ENCODE measurements at regions not wholly inside any gene's neighbourhood (a gene's known extent, or its start where the extent isn't known, plus 50 kb on each side); places are given as distances from the start of the nearest gene placed in this dataset.
"Not testable (repeated sequence)": the region's sequence is repeated elsewhere in the genome, so short reads cannot be mapped to it uniquely, and the experiment has no call there.

GRCh38 chr9:103068753-103069152 is 73.6 kb downstream of the CYLC2 start:
- DNase-seq (ENCODE audit: low read depth in 2 of 2): no peak

GRCh38 chr9:103078581-103078980 is 83.4 kb downstream of the CYLC2 start:
- DNase-seq (ENCODE audit: low read depth in 2 of 2): no peak

DNA sequence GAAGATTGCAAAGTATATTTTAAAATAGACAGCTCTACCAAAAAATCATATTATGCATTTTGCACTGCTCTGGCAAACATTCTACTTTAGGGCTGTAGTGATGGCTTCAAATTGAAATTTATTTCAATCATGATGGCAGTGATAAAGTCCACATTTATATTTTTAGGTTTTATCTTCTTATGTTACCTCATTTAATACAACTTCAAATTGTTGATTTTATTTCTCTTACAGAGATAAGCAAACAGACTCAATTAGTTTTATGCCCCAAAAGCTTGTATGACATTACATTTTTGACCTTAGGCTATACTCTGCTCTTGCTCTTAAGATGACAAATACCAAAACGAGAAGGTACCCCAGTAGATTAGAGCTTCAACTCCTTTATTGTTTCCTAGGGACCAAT is 87.4 kb downstream of the CYLC2 start:
- DNase-seq (ENCODE audit: low read depth in 2 of 2): no peak

- DNase-seq (ENCODE audit: low read depth in 2 of 2): no peak
These were observed 94.2 kb downstream of the CYLC2 start for GRCh38 chr9:103089357-103089756.

- no peak for DNase-seq (ENCODE audit: low read depth in 2 of 2)
These were observed 109.0 kb downstream of the CYLC2 start for GRCh38 chr9:103104101-103104500.

DNA sequence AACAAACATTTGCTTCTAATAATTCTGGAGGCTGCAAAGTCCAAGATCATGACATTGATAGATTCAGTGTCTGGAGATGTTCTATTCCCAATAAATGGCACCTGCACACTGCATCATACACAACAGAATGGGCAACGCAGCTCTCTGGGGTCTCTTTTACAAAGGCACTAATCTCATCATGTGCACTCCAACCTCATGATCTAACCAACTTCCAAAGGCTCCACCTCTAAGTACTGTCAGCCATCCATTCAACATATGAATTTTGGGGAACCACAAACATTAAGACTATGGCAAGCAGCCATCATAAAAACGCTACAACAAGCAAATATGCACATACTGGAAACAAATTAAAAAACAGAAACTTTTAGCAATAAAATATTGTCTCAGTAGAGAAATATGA is 121.1 kb downstream of the CYLC2 start:
- no peak for DNase-seq (ENCODE audit: low read depth in 2 of 2)

- no peak for DNase-seq (ENCODE audit: low read depth in 2 of 2)
These were observed 131.4 kb downstream of the CYLC2 start for GRCh38 chr9:103126494-103126893.

DNA sequence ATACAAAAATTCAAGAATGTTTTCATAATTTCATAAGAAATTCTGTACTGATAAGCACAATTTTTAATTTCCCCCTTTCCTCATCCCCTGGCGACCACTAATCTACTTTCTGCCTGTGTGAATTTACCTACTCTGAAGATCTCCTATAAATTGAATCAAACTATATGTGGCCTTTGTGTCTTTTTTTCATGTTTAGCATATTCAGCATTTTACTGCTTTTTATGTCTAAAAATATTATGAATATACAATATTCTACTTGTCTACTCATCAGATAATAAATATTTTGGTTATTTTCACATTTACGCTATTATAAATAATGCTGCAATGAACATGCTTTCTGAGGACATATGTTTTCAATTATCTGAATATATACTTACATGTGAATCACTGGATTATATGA is 144.8 kb downstream of the CYLC2 start:
- DNase-seq (ENCODE audit: low read depth in 2 of 2): no peak

DNA sequence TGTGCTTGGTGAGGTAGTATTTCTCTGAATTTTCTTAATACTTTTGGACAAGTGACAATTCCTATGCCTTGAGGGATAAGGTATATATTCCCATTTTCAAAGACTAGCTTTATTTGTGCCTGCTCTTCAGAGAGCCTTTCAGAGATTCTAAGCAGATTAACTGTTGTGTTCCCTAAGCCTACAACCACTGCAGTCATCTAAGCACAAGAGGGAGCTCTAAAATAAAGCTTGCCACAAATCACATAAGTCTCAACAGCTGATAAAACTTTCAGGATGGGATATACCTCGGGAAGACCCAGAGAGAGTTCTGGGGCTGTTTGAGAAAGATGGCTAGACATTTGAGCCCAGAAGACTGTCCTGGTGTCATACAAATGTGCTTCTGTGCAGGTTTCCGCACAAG is 157.3 kb downstream of the CYLC2 start:
- DNase-seq (ENCODE audit: low read depth in 2 of 2): no peak

DNA sequence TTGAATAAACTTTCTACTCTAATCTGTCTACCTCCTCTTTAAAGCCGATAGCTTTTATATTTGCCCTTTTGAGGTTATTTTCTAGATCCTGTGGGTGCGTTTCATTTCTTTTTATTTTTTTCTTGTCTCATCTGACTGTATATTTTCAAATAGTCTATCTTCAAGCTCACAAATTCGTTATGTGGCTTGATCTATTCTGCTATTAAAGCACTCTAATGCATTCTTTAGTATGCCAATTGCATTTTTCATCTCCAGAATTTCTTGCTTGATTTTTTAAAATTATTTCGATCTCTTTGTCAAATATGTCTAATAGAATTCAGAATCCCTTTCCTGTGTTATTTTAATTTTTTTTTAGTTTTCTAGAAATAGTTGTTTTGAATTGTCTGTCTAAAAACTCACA is 172.4 kb downstream of the CYLC2 start:
- no peak for DNase-seq (ENCODE audit: low read depth in 2 of 2)

- no peak for DNase-seq (ENCODE audit: low read depth in 2 of 2)
These were observed 173.1 kb downstream of the CYLC2 start for GRCh38 chr9:103168254-103168653.

DNA sequence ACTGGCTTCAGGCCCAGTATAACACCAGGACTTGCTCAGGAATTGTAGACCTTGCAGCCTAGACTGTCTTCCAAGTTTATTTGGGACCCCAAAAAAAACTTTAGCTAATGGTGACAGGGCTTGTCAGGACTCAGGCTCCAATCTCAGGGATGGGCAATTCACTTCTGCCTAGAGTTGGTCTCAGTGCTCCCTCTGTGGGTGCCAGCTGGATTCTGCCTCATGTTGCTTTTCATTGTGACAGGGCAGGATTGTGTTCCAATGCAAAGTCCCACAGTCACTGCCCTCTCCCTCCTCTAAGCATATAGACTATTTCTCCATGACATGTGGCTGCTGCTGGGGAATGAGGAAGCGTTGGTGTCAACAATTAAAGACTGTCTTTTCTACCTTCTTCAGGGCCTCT is 174.7 kb downstream of the CYLC2 start:
- DNase-seq (ENCODE audit: low read depth in 2 of 2): no peak

DNA sequence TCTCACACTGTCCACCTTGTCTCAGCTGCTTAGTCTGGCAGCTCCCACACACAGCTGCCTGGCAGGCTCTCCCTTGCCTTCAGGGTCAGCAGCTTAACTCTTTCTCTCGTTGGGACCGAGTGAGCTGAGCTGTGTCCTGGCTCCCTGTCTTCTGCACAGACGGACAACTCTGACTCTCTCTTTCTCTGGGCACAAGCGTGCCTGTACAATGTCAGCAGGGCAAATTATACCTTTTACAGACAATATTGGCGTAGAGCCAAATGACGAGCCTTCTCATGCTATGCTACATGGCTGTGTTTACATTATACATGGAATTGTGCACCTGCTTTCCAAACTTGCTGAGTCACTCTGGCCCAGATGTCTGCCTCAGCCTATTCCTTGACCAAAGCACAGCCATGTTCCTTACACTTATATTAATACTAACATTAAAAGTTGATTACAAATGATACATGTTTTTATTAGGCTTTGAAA is 188.6 kb downstream of the CYLC2 start:
- no peak for DNase-seq (ENCODE audit: low read depth in 2 of 2)

DNA sequence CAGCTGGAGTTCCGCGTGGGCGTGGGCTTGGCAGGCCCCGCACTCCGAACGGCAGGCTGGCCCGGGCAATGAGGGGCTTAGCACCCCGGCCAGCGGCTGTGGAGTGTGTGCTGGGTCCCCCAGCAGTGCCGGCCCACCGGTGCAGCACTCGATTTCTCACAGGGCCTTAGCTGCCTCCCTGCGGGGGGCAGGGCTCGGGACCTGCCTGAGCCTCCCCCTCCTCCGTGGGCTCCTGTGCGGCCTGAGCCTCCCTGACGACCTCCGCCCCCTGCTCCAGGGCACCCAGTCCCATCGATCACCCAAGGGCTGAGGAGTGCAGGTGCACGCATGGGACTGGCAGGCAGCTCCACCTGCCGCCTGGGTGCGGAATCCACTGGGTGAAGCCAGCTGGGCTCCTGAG is 191.8 kb downstream of the CYLC2 start:
- no peak for DNase-seq (ENCODE audit: low read depth in 2 of 2)

DNA sequence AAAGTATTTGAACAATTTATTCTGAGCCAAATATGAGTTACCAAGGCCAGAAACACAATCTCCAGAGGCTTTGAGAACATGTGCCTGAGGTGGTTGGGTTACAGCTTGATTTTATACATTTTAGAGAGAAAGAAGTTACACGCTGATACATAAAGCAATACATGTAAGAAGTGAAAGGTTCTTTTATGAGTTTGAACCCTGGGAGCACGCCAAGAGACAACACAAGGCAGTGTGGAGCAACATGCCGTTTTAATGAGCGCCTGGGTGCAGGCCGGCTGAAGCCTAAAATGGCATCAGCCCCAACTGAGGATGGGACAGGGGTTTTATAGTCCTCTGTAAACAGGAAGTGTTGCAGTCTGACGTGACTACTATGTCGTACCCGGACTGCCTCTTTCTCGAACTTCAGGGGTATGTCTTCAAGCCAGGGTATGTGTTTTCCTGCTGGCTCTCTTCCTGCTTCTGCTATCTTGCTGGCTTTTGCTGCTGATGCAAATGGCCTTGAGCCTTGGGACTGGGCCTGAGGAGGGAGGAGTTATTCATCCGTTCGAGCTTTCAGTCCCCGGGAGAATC is 193.7 kb downstream of the CYLC2 start:
- DNase-seq (ENCODE audit: low read depth in 2 of 2): no peak

DNA sequence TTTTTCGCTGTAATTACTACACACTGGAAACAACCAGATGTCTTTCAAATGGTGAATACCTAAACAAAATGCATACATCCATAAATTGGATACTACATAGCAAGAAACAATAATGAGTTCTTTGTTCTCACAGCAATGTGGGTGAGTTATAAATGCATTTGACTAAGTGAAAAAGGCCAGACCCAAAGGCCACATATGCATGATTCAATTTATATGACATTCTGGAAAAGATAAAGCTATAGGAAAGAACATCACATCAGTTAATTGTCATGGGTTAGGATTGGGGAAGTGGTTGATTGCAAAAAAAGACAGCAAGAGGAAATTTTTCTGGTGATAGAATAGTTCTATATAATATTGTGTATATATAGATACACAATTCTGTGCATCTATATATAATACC is 198.9 kb downstream of the CYLC2 start:
- no peak for DNase-seq (ENCODE audit: low read depth in 2 of 2)

DNA sequence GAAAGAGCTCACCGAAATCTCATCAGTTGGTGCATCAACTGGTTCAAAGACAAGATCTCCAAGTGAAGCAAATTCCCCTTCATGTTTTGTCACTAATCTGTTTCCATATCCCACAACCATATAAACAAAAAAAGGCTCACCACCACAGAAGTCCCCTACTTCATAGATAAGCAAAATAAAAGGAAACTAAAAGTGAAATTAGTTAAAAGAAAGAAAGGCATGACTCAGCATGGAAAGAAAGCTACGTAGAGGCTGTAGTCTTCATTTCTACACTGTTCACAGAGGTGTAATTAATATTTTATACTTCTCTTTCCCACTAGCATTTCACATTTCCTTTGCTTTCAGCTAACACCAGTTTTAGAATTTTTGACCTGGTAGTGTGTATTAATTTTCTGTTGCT is 208.0 kb downstream of the CYLC2 start:
- no peak for DNase-seq (ENCODE audit: low read depth in 2 of 2)

DNA sequence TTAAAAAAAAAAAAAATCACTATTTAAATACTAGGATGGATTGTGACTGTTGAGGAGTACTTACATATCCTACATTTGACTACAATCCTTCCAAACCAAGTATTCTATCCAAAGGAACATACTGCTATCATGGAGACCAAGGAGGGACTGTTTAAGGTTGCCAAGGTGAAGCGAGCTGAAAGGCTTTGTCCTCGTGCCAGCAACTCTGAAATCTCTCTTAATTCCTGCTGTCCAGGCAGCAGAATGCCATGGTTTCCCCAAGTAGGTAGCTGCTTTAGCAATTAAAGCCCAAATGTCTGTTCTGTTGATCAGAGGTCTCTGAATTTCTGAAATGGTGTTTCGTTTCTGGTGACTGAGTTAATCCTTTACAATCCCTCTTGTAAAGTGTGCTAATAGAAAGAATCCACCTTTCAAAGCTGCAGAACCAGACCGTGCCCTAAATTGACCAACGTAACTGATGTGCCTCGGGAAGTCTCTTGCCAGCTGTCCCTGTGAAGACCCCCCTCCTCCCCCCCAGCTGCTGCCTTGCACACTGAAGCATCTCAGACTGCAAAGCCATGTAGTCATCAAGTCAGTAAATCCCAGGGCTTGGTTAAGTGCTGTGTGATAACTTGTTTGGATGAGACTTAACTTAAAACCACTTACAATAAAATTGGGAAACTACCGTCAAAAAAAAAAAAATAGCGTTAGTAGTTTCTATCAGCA is 210.9 kb downstream of the CYLC2 start:
- DNase-seq (ENCODE audit: low read depth in 2 of 2): not testable (repeated sequence)

DNA sequence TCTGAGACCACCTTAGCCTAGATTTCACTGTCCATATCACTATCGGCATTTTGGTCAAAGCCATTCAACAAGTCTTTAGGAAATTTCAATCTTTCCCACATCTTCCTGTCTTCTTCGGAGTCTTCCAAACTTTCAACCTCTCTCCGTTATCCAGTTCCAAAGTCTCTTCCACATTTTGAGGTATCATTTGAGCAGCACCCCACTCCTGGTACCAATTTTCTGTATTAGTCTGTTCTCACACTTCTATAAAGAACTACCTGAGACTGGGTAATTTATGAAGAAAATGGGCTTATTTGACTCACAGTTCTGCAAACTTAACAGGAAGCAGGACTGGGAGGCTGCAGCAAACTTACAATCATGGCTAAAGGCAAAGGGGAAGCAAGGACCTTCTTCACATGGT is 215.5 kb downstream of the CYLC2 start:
- DNase-seq (ENCODE audit: low read depth in 2 of 2): no peak

DNA sequence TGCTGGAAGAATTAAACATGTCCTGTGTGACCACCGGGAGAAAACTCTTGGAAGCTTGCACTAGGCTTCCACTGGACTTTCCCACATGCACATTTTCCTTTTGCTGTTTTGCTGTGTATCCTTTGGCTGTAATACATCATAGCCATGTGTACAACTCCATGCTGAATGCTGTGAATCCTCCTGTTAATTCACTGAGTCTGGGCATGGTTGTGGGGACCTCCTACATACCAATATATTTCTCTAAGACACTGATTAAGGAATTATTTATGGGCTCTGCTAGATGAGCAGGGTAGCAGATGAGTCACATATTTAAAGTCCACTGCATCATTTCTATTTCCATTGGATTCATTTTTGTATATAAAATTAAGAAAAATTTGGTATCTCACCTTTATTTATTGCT is 220.1 kb downstream of the CYLC2 start:
- DNase-seq (ENCODE audit: low read depth in 2 of 2): no peak

- DNase-seq (ENCODE audit: low read depth in 2 of 2): no peak
These were observed 230.8 kb downstream of the CYLC2 start for GRCh38 chr9:103225702-103226646.

- no peak for DNase-seq (ENCODE audit: low read depth in 2 of 2)
These were observed 231.5 kb downstream of the CYLC2 start for GRCh38 chr9:103226647-103227013.
